ENCODE measurements at regions not wholly inside any gene's neighbourhood (a gene's known extent, or its start where the extent isn't known, plus 50 kb on each side); places are given as distances from the start of the nearest gene placed in this dataset.

GRCh38 chr15:27655056-27655455 is 444.1 kb downstream of the OCA2 start:
- no peaks in the 10 kb centered on the region for H3K9me1 ChIP-seq (ENCODE audit: control insufficient read depth, insufficient read depth, low read length)
- intact Hi-C loops (cut with micrococcal nuclease) (no loop called here), in situ Hi-C loops (cut with MboI) (no loop called here)
- WGBS (ENCODE audit: insufficient coverage, low coverage, missing lambda C conversion rate), result 0% methylated on average over 4 of the region's 4 CpGs
- no peaks in the 10 kb centered on the region for H3K27me3 ChIP-seq (ENCODE audit: control insufficient read depth in 2 of 2, insufficient read depth in 2 of 2, low read length in 2 of 2)
- H3K9me3 ChIP-seq (replicated peaks; ENCODE audit: control insufficient read depth, insufficient read depth, low read depth, low read length), result no peaks in the 10 kb centered on the region
- ChIA-PET CTCF (ENCODE audit: low intra/inter-chr PET ratio) (no interaction called here), POLR2A (no interaction called here)
- H3K4me1 ChIP-seq (replicated peaks in 1 of 2; ENCODE audit: control insufficient read depth in 2 of 2, insufficient read depth in 2 of 2, low read length in 2 of 2), result no peaks in the 10 kb centered on the region
- ATAC-seq (no peak), DNase-seq (ENCODE audit: extremely low read depth in 1 of 4, low spot score in 3 of 4) (no peak), FAIRE-seq (no peak)
- no peaks in the 10 kb centered on the region for H3K36me3 ChIP-seq (ENCODE audit: control insufficient read depth, insufficient read depth, low read length)
- BruUV-seq (replicated peaks), result no TSS peak
- H3K4me3 ChIP-seq, result no peak overlapping the region
- no peak overlapping the region for H2AFZ ChIP-seq (ENCODE audit: low read depth, low read length)
- H3K79me2 ChIP-seq (ENCODE audit: control insufficient read depth, insufficient read depth, low read length), result no peaks in the 10 kb centered on the region
- H3K27ac ChIP-seq (ENCODE audit: extremely low read depth, low read depth, low read length), result no peak overlapping the region
- no peaks in the 10 kb centered on the region for H4K20me1 ChIP-seq (replicated peaks; ENCODE audit: control insufficient read depth, insufficient read depth, low read length)
- H3K9ac ChIP-seq (ENCODE audit: insufficient read depth in 1 of 2, low read depth in 2 of 2, low read length in 2 of 2), result no peak overlapping the region
- no peak overlapping the region for H3K4me2 ChIP-seq (ENCODE audit: insufficient read depth, low read length)
- TF ChIP-seq HDAC6 (IDR thresholded peaks at IDR 0.05; ENCODE audit: low read depth, low read length) (no peak), ZNF507 (tag; conservative IDR thresholded peaks at IDR 0.05) (no peak), MAFK (IDR thresholded peaks at IDR 0.05; ENCODE audit: low read length) (peak; percentile 84), POLR3A (IDR thresholded peaks at IDR 0.05; ENCODE audit: borderline replicate concordance, extremely low read depth, insufficient read depth, insufficient read length) (no peak), ZNF316 (IDR thresholded peaks at IDR 0.05) (peak; percentile 83), PCBP1 (IDR thresholded peaks at IDR 0.05; ENCODE audit: low read depth, low read length, poor library complexity, severe bottlenecking) (no peak), RBM14 (IDR thresholded peaks at IDR 0.05; ENCODE audit: borderline replicate concordance, insufficient read depth, low read depth, low read length) (no peak), SREBF1 (IDR thresholded peaks at IDR 0.05; ENCODE audit: borderline replicate concordance, low read depth, low read length) (no peak), TSHZ1 (CRISPR knock-in tag; IDR thresholded peaks at IDR 0.05) (no peak), C11orf30 (IDR thresholded peaks at IDR 0.05; ENCODE audit: low read depth) (peak; percentile 63; the same call in 1 of the 2 replicates), MAFG (tag; conservative IDR thresholded peaks at IDR 0.05) (peak; percentile 70), GTF2A2 (tag; IDR thresholded peaks at IDR 0.05) (no peak), BMI1 (IDR thresholded peaks at IDR 0.05; ENCODE audit: low read length) (no peak), NCOR1 (IDR thresholded peaks at IDR 0.05) (no peak), TRIM24 (IDR thresholded peaks at IDR 0.05) (no peak), MAFF (IDR thresholded peaks at IDR 0.05; ENCODE audit: low read length) (peak; percentile 81)
- TF ChIP-seq, protein P1, sequence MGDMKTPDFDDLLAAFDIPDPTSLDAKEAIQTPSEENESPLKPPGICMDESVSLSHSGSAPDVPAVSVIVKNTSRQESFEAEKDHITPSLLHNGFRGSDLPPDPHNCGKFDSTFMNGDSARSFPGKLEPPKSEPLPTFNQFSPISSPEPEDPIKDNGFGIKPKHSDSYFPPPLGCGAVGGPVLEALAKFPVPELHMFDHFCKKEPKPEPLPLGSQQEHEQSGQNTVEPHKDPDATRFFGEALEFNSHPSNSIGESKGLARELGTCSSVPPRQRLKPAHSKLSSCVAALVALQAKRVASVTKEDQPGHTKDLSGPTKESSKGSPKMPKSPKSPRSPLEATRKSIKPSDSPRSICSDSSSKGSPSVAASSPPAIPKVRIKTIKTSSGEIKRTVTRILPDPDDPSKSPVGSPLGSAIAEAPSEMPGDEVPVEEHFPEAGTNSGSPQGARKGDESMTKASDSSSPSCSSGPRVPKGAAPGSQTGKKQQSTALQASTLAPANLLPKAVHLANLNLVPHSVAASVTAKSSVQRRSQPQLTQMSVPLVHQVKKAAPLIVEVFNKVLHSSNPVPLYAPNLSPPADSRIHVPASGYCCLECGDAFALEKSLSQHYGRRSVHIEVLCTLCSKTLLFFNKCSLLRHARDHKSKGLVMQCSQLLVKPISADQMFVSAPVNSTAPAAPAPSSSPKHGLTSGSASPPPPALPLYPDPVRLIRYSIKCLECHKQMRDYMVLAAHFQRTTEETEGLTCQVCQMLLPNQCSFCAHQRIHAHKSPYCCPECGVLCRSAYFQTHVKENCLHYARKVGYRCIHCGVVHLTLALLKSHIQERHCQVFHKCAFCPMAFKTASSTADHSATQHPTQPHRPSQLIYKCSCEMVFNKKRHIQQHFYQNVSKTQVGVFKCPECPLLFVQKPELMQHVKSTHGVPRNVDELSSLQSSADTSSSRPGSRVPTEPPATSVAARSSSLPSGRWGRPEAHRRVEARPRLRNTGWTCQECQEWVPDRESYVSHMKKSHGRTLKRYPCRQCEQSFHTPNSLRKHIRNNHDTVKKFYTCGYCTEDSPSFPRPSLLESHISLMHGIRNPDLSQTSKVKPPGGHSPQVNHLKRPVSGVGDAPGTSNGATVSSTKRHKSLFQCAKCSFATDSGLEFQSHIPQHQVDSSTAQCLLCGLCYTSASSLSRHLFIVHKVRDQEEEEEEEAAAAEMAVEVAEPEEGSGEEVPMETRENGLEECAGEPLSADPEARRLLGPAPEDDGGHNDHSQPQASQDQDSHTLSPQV (IDR thresholded peaks at IDR 0.05), result no peak
